ENCODE measurements at regions not wholly inside any gene's neighbourhood (a gene's known extent, or its start where the extent isn't known, plus 50 kb on each side); places are given as distances from the start of the nearest gene placed in this dataset.
A peak's percentile ranks its signal among the peaks of the same experiment; 100 is the strongest.
"Not testable (repeated sequence)": the region's sequence is repeated elsewhere in the genome, so short reads cannot be mapped to it uniquely, and the experiment has no call there.

- intact Hi-C loops (cut with DNase I), result no loop called here
- no peak for ATAC-seq
- DNase-seq (ENCODE audit: low spot score), result no peak
These were observed 90.2 kb upstream of the CARD11 start for GRCh38 chr7:3133811-3134385.

GRCh38 chr7:3134745-3135144, 91.1 kb upstream of the CARD11 start:
- ATAC-seq (no peak), DNase-seq (ENCODE audit: low spot score) (no peak)
- intact Hi-C loops (cut with DNase I), result no loop called here

- no peak for DNase-seq (ENCODE audit: low spot score)
- intact Hi-C loops (cut with DNase I), result no loop called here
- no peak for ATAC-seq
These were observed 92.0 kb upstream of the CARD11 start for GRCh38 chr7:3135626-3136025.

- DNase-seq (ENCODE audit: low spot score) (no peak), ATAC-seq (no peak)
- intact Hi-C loops (cut with DNase I), result no loop called here
These were observed 94.5 kb upstream of the CARD11 start for GRCh38 chr7:3138206-3138605.

- no peak for DNase-seq (ENCODE audit: low spot score)
- ATAC-seq, result no peak
- intact Hi-C loops (cut with DNase I), result no loop called here
These were observed 95.3 kb upstream of the CARD11 start for GRCh38 chr7:3138997-3139396.

- ATAC-seq (no peak), DNase-seq (ENCODE audit: low spot score) (no peak)
These were observed 97.2 kb upstream of the CARD11 start for GRCh38 chr7:3140834-3141233.

GRCh38 chr7:3141326-3141725, 97.7 kb upstream of the CARD11 start:
- ATAC-seq, result no peak

More at GRCh38 chr7:3140834-3141233, 97.2 kb upstream of the CARD11 start:
- intact Hi-C loops (cut with DNase I), result no loop called here

GRCh38 chr7:3143869-3144775, 100.5 kb upstream of the CARD11 start:
- ATAC-seq (no peak), DNase-seq (ENCODE audit: low spot score) (no peak)
- intact Hi-C loops (cut with DNase I), result no loop called here

More at GRCh38 chr7:3141326-3141725, 97.7 kb upstream of the CARD11 start:
- no peak for DNase-seq (ENCODE audit: low spot score)
- intact Hi-C loops (cut with DNase I), result no loop called here

GRCh38 chr7:3144776-3145125, 101.1 kb upstream of the CARD11 start:
- intact Hi-C loops (cut with DNase I), result not testable (repeated sequence)
- DNase-seq (ENCODE audit: low spot score), result peak; percentile 9

GRCh38 chr7:3146571-3147226, 103.0 kb upstream of the CARD11 start:
- DNase-seq (ENCODE audit: low spot score), result peak; percentile 47
- no peak for ATAC-seq
- intact Hi-C loops (cut with DNase I), result no loop called here

More at GRCh38 chr7:3144776-3145125, 101.1 kb upstream of the CARD11 start:
- not testable (repeated sequence) for ATAC-seq

GRCh38 chr7:3148471-3148870, 104.8 kb upstream of the CARD11 start:
- ATAC-seq; intact Hi-C loops (cut with DNase I): not testable (repeated sequence)
- peak; percentile 7 for DNase-seq (ENCODE audit: low spot score)

- DNase-seq (ENCODE audit: low spot score), result peak; percentile 46
- no peak for ATAC-seq
- intact Hi-C loops (cut with DNase I), result no loop called here
These were observed 105.7 kb upstream of the CARD11 start for GRCh38 chr7:3149231-3149995.

- DNase-seq (ENCODE audit: low spot score) (peak; percentile 8), ATAC-seq (no peak)
These were observed 106.4 kb upstream of the CARD11 start for GRCh38 chr7:3150027-3150426.

GRCh38 chr7:3151784-3152183, 108.1 kb upstream of the CARD11 start:
- intact Hi-C loops (cut with DNase I), result no loop called here
- DNase-seq (ENCODE audit: low spot score), result no peak
- no peak for ATAC-seq

More at GRCh38 chr7:3150027-3150426, 106.4 kb upstream of the CARD11 start:
- intact Hi-C loops (cut with DNase I), result no loop called here

GRCh38 chr7:3152714-3153113, 109.0 kb upstream of the CARD11 start:
- ATAC-seq (no peak), DNase-seq (ENCODE audit: low spot score) (no peak)
- intact Hi-C loops (cut with DNase I), result no loop called here

- ATAC-seq (no peak), DNase-seq (ENCODE audit: low spot score) (no peak)
- intact Hi-C loops (cut with DNase I), result no loop called here
These were observed 109.5 kb upstream of the CARD11 start for GRCh38 chr7:3153118-3153517.

- ATAC-seq (no peak), DNase-seq (ENCODE audit: low spot score) (no peak)
- intact Hi-C loops (cut with DNase I), result no loop called here
These were observed 110.7 kb upstream of the CARD11 start for GRCh38 chr7:3154317-3154716.

GRCh38 chr7:3154881-3155494, 111.3 kb upstream of the CARD11 start:
- intact Hi-C loops (cut with DNase I), result no loop called here
- ATAC-seq, result no peak
- DNase-seq (ENCODE audit: low spot score), result no peak

- DNase-seq (ENCODE audit: low spot score) (no peak), ATAC-seq (no peak)
- intact Hi-C loops (cut with DNase I), result no loop called here
These were observed 112.8 kb upstream of the CARD11 start for GRCh38 chr7:3156508-3156907.
